Keratinocyte (primary cell): ENCODE measurements at regions not wholly inside any gene's neighbourhood (a gene's known extent, or its start where the extent isn't known, plus 50 kb on each side); places are given as distances from the start of the nearest gene placed in this dataset.

Experiments used
- DNase-seq: peaks from one replicate; pipeline ENCODE4 v3.0.0-alpha.2; 2011; ENCODE audit warnings: low read depth, missing footprints, low spot score
- FAIRE-seq: peaks from 2 replicates; lab custom pipeline; 2011; peaks lifted over from hg19 to GRCh38; lab: Jason Lieb, UNC
- H2AFZ ChIP-seq: 2 replicates; pipeline ENCODE4 v1.6.0; 2012; ENCODE audit warnings: low read length, control low read depth, inconsistent platforms; ENCODE audit not compliant: control insufficient read depth
- H3K27ac ChIP-seq: 2 replicates; pipeline ENCODE4 v1.5.1; 2011; ENCODE audit warnings: low read length; ENCODE audit not compliant: control insufficient read depth, insufficient read depth
- H3K27me3 ChIP-seq: 3 replicates; pipeline ENCODE4 v1.6.0; 2011; ENCODE audit warnings: low read length; ENCODE audit not compliant: control insufficient read depth, insufficient read depth; ENCODE audit errors: extremely low read depth
- H3K36me3 ChIP-seq, 2 experiments: 2 replicates in 1 of 2; 3 replicates in 1 of 2; pipeline ENCODE4 v1.5.1; 2011; ENCODE audit warnings: low read length in 2 of 2, mild to moderate bottlenecking in 1 of 2; ENCODE audit not compliant: control insufficient read depth in 2 of 2, insufficient read depth in 2 of 2; ENCODE audit errors: extremely low read depth in 1 of 2
- H3K4me1 ChIP-seq: 3 replicates; pipeline ENCODE4 v1.5.1; 2011; ENCODE audit warnings: low read length; ENCODE audit not compliant: control insufficient read depth, insufficient read depth; ENCODE audit errors: extremely low read depth
- H3K4me2 ChIP-seq: 3 replicates; pipeline ENCODE4 v1.6.0; 2011; ENCODE audit warnings: low read depth, low read length; ENCODE audit not compliant: control insufficient read depth, insufficient read depth; ENCODE audit errors: extremely low read depth
- H3K4me3 ChIP-seq, 3 experiments: fragments of 200-600 bp in 1 of 3; sonication (generic) in 1 of 3; 2 replicates in 2 of 3; 3 replicates in 1 of 3; pipeline ENCODE4 v1.5.1; 2011 to 2016; ENCODE audit warnings: low read length in 3 of 3, mild to moderate bottlenecking in 3 of 3, control low read depth in 2 of 3, inconsistent platforms in 1 of 3, low read depth in 1 of 3, mixed read lengths in 1 of 3, mixed run types in 1 of 3, moderate library complexity in 1 of 3; ENCODE audit not compliant: control insufficient read depth in 2 of 3, insufficient read depth in 2 of 3; ENCODE audit errors: extremely low read depth in 1 of 3
- H3K79me2 ChIP-seq: 2 replicates; pipeline ENCODE4 v1.6.0; 2012; ENCODE audit warnings: low read length; ENCODE audit not compliant: control insufficient read depth, insufficient read depth
- H3K9ac ChIP-seq: 3 replicates; pipeline ENCODE4 v1.6.0; 2011; ENCODE audit warnings: low read length; ENCODE audit not compliant: control insufficient read depth, insufficient read depth; ENCODE audit errors: extremely low read depth
- H3K9me1 ChIP-seq: 3 replicates; pipeline ENCODE4 v1.6.0; 2011; ENCODE audit warnings: low read length; ENCODE audit not compliant: control insufficient read depth, insufficient read depth; ENCODE audit errors: extremely low read depth
- H3K9me3 ChIP-seq: 2 replicates; pipeline ENCODE4 v1.5.1; 2012; ENCODE audit warnings: low read depth, low read length; ENCODE audit not compliant: control insufficient read depth
- H4K20me1 ChIP-seq: 3 replicates; pipeline ENCODE4 v1.6.0; 2011; ENCODE audit warnings: low read length; ENCODE audit not compliant: control insufficient read depth, insufficient read depth; ENCODE audit errors: extremely low read depth
- CTCF ChIP-seq, 3 experiments: IDR thresholded peaks in 1 of 3; conservative IDR thresholded peaks in 1 of 3; optimal IDR thresholded peaks in 1 of 3; 2 replicates in 2 of 3; 3 replicates in 1 of 3; pipeline versions ENCODE3 to v1.5.1; 2011; ENCODE audit warnings: low read length in 3 of 3, mild to moderate bottlenecking in 3 of 3, moderate library complexity in 2 of 3, control low read depth in 1 of 3, inconsistent platforms in 1 of 3; ENCODE audit not compliant: insufficient read depth in 2 of 3; ENCODE audit errors: extremely low read depth in 1 of 3
- EZH2 ChIP-seq: IDR thresholded peaks from one replicate; pipeline ENCODE4 v1.6.1; 2012; ENCODE audit warnings: inconsistent platforms, mild to moderate bottlenecking, low read length, moderate library complexity
- dilution Hi-C: fragments of 300-500 bp; cut with MboI; formaldehyde crosslinking; loops from one replicate; pipeline ENCODE4 v1.7.0; 2020; ENCODE audit warnings: low sequenced_read_pairs; ENCODE audit not compliant: extremely low pct_ligation_motif_present

- dilution Hi-C loops: no loop called here
- Histone ChIP-seq H3K9ac (no peak overlapping the region), H2AFZ (no peak overlapping the region), H3K4me1 (no peaks in the 10 kb centered on the region), H3K79me2 (no peaks in the 10 kb centered on the region), H3K4me3 (no peak overlapping the region), H3K4me2 (no peak overlapping the region), H4K20me1 (no peaks in the 10 kb centered on the region), H3K27me3 (no peaks in the 10 kb centered on the region), H3K27ac (no peak overlapping the region), H3K9me3 (no peaks in the 10 kb centered on the region), H3K9me1 (no peaks in the 10 kb centered on the region), H3K36me3 (no peaks in the 10 kb centered on the region)
- no peak for FAIRE-seq
- no peak for DNase-seq
- no peak for TF ChIP-seq CTCF (optimal IDR thresholded peaks at IDR 0.05 in 1 of 3, IDR thresholded peaks at IDR 0.05 in 1 of 3, conservative IDR thresholded peaks at IDR 0.05 in 1 of 3; ENCODE audit: extremely low read depth in 1 of 3, insufficient read depth in 2 of 3, low read length in 3 of 3)
- no peak for TF ChIP-seq EZH2
Measured at GRCh38 chr17:13702266-13702665, 100.5 kb upstream of the HS3ST3A1 start.

- dilution Hi-C loops: no loop called here
- no peak for FAIRE-seq
- DNase-seq: no peak
Measured at GRCh38 chr17:13704333-13704732, 102.6 kb upstream of the HS3ST3A1 start.

More at GRCh38 chr17:13704333-13704732, 102.6 kb upstream of the HS3ST3A1 start:
- Histone ChIP-seq H3K36me3 (no peaks in the 10 kb centered on the region), H3K4me1 (no peaks in the 10 kb centered on the region), H3K9me1 (no peaks in the 10 kb centered on the region), H4K20me1 (no peaks in the 10 kb centered on the region), H3K27me3 (no peaks in the 10 kb centered on the region), H3K9me3 (no peaks in the 10 kb centered on the region), H3K9ac (no peak overlapping the region), H3K27ac (no peak overlapping the region), H3K79me2 (no peaks in the 10 kb centered on the region), H2AFZ (no peak overlapping the region), H3K4me3 (no peak overlapping the region), H3K4me2 (no peak overlapping the region)
- TF ChIP-seq CTCF (optimal IDR thresholded peaks at IDR 0.05 in 1 of 3, IDR thresholded peaks at IDR 0.05 in 1 of 3, conservative IDR thresholded peaks at IDR 0.05 in 1 of 3; ENCODE audit: extremely low read depth in 1 of 3, insufficient read depth in 2 of 3, low read length in 3 of 3): no peak
- TF ChIP-seq EZH2: no peak
